Upper lobe of left lung (tissue), 6 donors: ENCODE measurements at regions not wholly inside any gene's neighbourhood (a gene's known extent, or its start where the extent isn't known, plus 50 kb on each side); places are given as distances from the start of the nearest gene placed in this dataset.

Source experiments
- ATAC-seq, 2 donors: fragments of 200-7000 bp; cut with Tn5 transposase; one replicate each; pipeline ENCODE4 v1.9.1; 2022; ENCODE audit warnings: mild to moderate bottlenecking in 2 of 2, moderate library complexity in 2 of 2; ENCODE audit not compliant: low FRiP score in 2 of 2
- DNase-seq, 2 donors: peaks; one replicate each; pipeline ENCODE4 v3.0.0-alpha.2; 2019 to 2020
- H3K27ac ChIP-seq, 4 donors: fragments of 200-600 bp; sonication (generic); one replicate each; pipeline ENCODE4 v1.5.1; 2016 to 2019
- H3K27me3 ChIP-seq, 4 donors: fragments of 200-600 bp; sonication (generic); one replicate each; pipeline ENCODE4 v1.5.1; 2017 to 2019
- H3K36me3 ChIP-seq, 4 donors: fragments of 200-600 bp; sonication (generic); one replicate each; pipeline ENCODE4 v1.5.1; 2016 to 2019
- H3K4me1 ChIP-seq, 4 donors: fragments of 200-600 bp; sonication (generic); one replicate each; pipeline ENCODE4 v1.5.1; 2018 to 2019
- H3K4me3 ChIP-seq, 4 donors: fragments of 200-600 bp; sonication (generic); one replicate each; pipeline ENCODE4 v1.5.1; 2017 to 2019; ENCODE audit warnings: mild to moderate bottlenecking in 2 of 4, moderate library complexity in 1 of 4
- H3K9me3 ChIP-seq, 4 donors: fragments of 200-600 bp; sonication (generic); one replicate each; pipeline ENCODE4 v1.5.1; 2018 to 2019
- EP300 ChIP-seq, 4 donors: sonication (generic); formaldehyde crosslinking; IDR thresholded peaks; one replicate each; pipeline ENCODE4 v1.5.1; 2017; ENCODE audit warnings: antibody characterized with exemption in 4 of 4, control low read depth in 2 of 4
- POLR2A ChIP-seq, 4 donors: fragments of 450-650 bp; IDR thresholded peaks; one replicate each; pipeline ENCODE4 v1.5.1; 2016 to 2017; ENCODE audit warnings: antibody characterized with exemption in 4 of 4, mild to moderate bottlenecking in 2 of 4
- POLR2AphosphoS5 ChIP-seq, 2 donors: sonication (generic); formaldehyde crosslinking; IDR thresholded peaks; one replicate each; pipeline ENCODE4 v1.5.1; 2017; ENCODE audit warnings: antibody characterized with exemption in 2 of 2
- WGBS, 2 donors: methylation state at CpG; one replicate each; pipeline ENCODE4 v1.1.5; 2017 to 2018; 5-methylcytosine and 5-hydroxymethylcytosine counted together
- TF ChIP-seq, protein P1 (sequence below), 6 experiments: fragments of 450-650 bp in 4 of 6; fragments of 200-600 bp in 2 of 6; sonication (generic) in 2 of 6; IDR thresholded peaks; one replicate each; pipeline ENCODE4 v1.5.1; 2016 to 2019; ENCODE audit warnings: antibody characterized with exemption in 6 of 6
- donor health status: DM: no; HTN: no; CAD: no; lungs with moderate emphysema.
- donor health status: DM: no; HTN: yes; CAD: no; lungs with severe emphysema.

- no peak for ATAC-seq
- TF ChIP-seq EP300 (IDR thresholded peaks at IDR 0.05) = no peak
- TF ChIP-seq POLR2A (IDR thresholded peaks at IDR 0.05) = no peak
- no peak for TF ChIP-seq POLR2AphosphoS5 (IDR thresholded peaks at IDR 0.05)
- TF ChIP-seq, protein P1, sequence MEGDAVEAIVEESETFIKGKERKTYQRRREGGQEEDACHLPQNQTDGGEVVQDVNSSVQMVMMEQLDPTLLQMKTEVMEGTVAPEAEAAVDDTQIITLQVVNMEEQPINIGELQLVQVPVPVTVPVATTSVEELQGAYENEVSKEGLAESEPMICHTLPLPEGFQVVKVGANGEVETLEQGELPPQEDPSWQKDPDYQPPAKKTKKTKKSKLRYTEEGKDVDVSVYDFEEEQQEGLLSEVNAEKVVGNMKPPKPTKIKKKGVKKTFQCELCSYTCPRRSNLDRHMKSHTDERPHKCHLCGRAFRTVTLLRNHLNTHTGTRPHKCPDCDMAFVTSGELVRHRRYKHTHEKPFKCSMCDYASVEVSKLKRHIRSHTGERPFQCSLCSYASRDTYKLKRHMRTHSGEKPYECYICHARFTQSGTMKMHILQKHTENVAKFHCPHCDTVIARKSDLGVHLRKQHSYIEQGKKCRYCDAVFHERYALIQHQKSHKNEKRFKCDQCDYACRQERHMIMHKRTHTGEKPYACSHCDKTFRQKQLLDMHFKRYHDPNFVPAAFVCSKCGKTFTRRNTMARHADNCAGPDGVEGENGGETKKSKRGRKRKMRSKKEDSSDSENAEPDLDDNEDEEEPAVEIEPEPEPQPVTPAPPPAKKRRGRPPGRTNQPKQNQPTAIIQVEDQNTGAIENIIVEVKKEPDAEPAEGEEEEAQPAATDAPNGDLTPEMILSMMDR (IDR thresholded peaks at IDR 0.05) = no peak
- Histone ChIP-seq H3K36me3 (no peaks in the 10 kb centered on the region), H3K4me1 (no peaks in the 10 kb centered on the region), H3K27me3 (no peaks in the 10 kb centered on the region), H3K27ac (no peak overlapping the region), H3K4me3 (no peak overlapping the region), H3K9me3 (no peaks in the 10 kb centered on the region)
- DNase-seq = no peak
- WGBS, 2 donors = 89 to 95% methylated on average over 2 of the region's 2 CpGs
Measured at GRCh38 chr5:92580814-92581213, 1000.2 kb downstream of the NR2F1-AS1 start.

- H3K4me3 ChIP-seq = no peak overlapping the region
Measured at GRCh38 chr5:92574023-92574422, 1007.0 kb downstream of the NR2F1-AS1 start.

DNA sequence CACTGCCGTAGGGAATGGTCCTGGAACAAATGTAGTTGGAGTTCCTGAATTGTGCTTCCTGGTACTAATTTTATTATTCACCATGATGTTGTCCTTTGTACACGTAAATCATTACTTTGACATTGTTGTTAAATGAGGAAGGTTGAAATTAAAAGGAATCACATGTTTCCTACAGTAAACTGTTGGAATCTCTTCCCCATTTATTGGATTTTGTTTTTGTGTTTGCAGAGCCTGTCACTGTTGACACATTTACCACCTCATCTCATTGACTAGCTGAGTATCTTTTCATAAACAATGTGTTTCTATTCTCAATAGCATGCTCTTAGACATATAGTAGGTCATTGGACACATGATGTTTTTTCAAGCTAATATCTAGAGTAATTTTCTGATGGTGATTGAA, 1012.5 kb downstream of the NR2F1-AS1 start:
- ATAC-seq = no peak
- Histone ChIP-seq H3K4me3 (no peak overlapping the region), H3K27me3 (no peaks in the 10 kb centered on the region), H3K36me3 (no peaks in the 10 kb centered on the region), H3K9me3 (no peaks in the 10 kb centered on the region), H3K27ac (no peak overlapping the region), H3K4me1 (no peaks in the 10 kb centered on the region)
- TF ChIP-seq POLR2AphosphoS5 (IDR thresholded peaks at IDR 0.05) (no peak), POLR2A (IDR thresholded peaks at IDR 0.05) (no peak), EP300 (IDR thresholded peaks at IDR 0.05) (no peak)
- TF ChIP-seq, protein P1 (IDR thresholded peaks at IDR 0.05) = no peak
- 61 to 75% methylated on average over 2 of the region's 2 CpGs for WGBS, 2 donors
- DNase-seq = no peak

More at GRCh38 chr5:92574023-92574422, 1007.0 kb downstream of the NR2F1-AS1 start:
- ATAC-seq (no peak), DNase-seq (no peak)
- Histone ChIP-seq H3K36me3 (no peaks in the 10 kb centered on the region), H3K27me3 (no peaks in the 10 kb centered on the region), H3K27ac (no peak overlapping the region), H3K9me3 (no peaks in the 10 kb centered on the region), H3K4me1 (no peaks in the 10 kb centered on the region)
- WGBS, 2 donors = 72 to 80% methylated on average over 3 of the region's 3 CpGs
- no peak for TF ChIP-seq POLR2AphosphoS5 (IDR thresholded peaks at IDR 0.05)
- no peak for TF ChIP-seq POLR2A (IDR thresholded peaks at IDR 0.05)
- TF ChIP-seq EP300 (IDR thresholded peaks at IDR 0.05) = no peak
- TF ChIP-seq, protein P1 (IDR thresholded peaks at IDR 0.05) = no peak

- TF ChIP-seq POLR2AphosphoS5 (IDR thresholded peaks at IDR 0.05) = no peak
- TF ChIP-seq POLR2A (IDR thresholded peaks at IDR 0.05) = no peak
- TF ChIP-seq, protein P1 (IDR thresholded peaks at IDR 0.05) = no peak
- TF ChIP-seq EP300 (IDR thresholded peaks at IDR 0.05) = no peak
- no peak overlapping the region for H3K4me3 ChIP-seq
- no peaks in the 10 kb centered on the region for H3K9me3 ChIP-seq
- no peaks in the 10 kb centered on the region for H3K4me1 ChIP-seq
- H3K27ac ChIP-seq = no peak overlapping the region
- no peak for DNase-seq
- no peak for ATAC-seq
- 88 to 90% methylated on average over 3 of the region's 3 CpGs for WGBS, 2 donors
- no peaks in the 10 kb centered on the region for H3K36me3 ChIP-seq
- no peaks in the 10 kb centered on the region for H3K27me3 ChIP-seq
Measured at GRCh38 chr5:92567831-92568450, 1013.1 kb downstream of the NR2F1-AS1 start.
